GM21723 (cell line): ENCODE measurements at regions not wholly inside any gene's neighbourhood (a gene's known extent, or its start where the extent isn't known, plus 50 kb on each side); places are given as distances from the start of the nearest gene placed in this dataset.

Experiments
- ATAC-seq: cut with Tn5 transposase; IDR thresholded peaks from one replicate; pipeline ENCODE4 v1.9.1; 2021; ENCODE audit warnings: mild to moderate bottlenecking, moderate library complexity; ENCODE audit not compliant: unreplicated experiment

DNA sequence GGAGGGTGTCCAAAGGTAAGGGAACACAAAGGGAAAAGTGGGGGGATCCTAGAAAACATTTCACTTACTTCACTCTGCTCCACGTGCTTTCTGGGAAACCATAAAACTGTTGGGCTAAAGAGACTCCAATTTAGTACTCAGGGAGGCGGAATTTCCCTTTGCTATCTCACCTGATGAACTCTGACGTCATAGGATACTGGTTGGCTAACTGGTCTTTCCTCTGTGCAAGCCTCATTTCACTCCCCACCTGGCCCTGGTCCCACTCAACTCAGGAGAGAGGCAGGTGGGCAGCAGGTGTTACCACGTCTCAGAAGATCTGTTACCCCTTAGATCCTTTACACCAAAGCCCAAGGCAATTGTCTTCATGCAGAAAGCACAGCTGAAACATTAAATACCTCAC, 51.8 kb upstream of the PMAIP1 start:
- peak; percentile 35 for ATAC-seq

DNA sequence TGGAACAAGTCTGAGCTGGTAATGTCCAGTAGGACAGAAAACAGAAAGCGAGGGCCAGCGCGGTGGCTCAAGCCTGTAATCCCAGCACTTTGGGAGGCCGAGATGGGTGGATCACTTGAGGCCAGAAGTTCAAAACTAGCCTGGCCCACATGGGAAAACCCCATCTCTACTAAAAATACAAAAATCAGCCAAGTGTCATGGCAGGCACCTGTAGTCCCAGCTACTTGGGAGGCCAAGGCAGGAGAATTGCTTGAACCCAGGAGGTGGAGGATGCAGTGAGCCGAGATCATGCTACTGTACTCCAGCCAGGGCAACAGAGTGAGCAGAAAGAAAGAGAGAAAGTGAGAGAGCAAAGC, 52.3 kb upstream of the PMAIP1 start:
- peak; percentile 29 for ATAC-seq

DNA sequence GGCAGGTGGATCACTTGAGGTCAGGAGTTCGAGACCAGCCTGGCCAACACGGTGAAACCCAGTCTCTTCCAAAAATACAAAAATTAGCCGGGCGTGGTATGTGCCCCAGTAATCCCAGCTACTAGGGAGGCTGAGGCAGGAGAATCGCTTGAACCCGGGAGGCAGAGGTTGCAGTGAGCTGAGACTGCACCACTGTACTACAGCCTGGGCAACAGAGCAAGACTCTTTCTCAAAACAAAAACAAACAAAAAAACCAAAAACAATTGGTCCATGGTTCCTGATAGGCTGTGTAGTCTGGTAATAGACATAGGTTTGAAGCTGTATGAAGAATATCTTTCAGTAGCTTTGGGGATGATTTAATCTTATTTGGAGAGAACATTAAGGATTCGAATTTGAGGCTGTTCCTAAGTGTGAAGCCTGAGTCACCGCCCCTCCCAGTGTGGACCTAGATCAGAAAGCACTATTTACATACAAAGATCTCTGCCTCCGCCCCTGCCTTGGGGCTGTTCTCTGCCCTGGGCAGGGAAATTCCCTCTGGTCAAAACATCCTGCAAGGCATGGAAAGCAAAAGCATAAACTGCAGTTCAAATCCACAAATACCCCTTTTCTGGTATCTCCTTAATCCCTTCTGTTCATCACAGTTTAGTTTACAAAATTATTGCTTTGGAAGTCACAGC, 52.8 kb upstream of the PMAIP1 start:
- ATAC-seq = peak; percentile 96

GRCh38 chr18:59842947-59843346, 56.8 kb upstream of the PMAIP1 start:
- ATAC-seq = no peak

- no peak for ATAC-seq
Measured at GRCh38 chr18:59839931-59840685, 59.7 kb upstream of the PMAIP1 start.

DNA sequence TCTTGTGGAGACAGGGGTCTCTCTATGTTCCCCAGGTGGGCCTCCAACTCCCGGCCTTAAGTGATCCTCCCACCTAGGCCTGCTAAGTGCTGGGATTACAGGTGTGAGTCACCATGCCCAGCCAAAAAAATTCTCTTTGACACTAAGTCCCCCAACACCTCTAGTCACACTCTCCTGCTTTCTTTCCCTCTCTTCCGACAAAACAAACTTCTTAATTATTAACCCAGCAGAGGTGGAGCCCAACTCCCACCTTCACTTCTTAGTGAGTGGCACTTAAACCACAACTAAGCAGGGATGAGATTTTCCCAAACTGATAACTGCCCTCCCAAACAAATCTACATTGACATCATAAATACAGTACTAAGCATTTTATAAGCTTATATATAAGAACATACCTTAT, 60.5 kb upstream of the PMAIP1 start:
- no peak for ATAC-seq

DNA sequence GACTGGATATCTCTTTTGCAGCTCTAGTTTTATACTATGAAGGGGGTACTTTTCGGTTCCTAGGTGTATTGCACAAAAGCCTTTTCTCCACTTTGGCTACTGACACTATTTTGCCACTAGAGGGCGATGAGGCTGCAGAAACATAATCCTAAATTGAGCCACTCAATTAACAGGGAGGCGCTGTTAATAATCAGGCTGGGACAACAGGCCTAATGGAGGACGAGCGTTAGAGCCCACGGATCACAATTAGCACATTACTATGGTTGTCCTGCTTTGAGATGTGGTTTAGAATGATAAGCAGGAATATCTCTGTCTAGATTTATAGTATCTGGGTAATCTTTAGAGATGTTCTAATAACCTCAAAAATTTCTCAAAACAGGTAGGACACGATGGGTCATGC, 62.2 kb upstream of the PMAIP1 start:
- peak; percentile 45 for ATAC-seq

GRCh38 chr18:59835605-59836379, 64.0 kb upstream of the PMAIP1 start:
- peak; percentile 41 for ATAC-seq

GRCh38 chr18:59834267-59834666, 65.5 kb upstream of the PMAIP1 start:
- peak; percentile 51 for ATAC-seq

DNA sequence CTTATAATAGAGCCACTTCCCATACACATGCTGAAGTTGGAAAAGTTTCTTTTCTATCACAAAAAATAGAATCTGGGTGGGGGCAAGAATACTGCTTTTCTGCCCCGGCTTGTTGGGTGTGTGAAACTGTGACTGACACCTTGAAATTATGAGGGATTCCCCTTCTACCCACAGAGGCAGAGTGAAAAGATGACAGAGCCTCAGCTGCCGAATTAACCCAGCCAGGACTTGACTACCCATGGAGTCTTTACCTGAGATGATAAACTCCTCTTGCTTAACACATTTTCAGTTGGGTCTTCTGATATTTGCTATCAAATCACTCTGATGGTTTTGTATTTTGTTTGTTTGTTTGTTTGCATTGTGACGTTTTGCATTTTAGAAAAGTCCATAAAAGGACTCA, 66.0 kb upstream of the PMAIP1 start:
- ATAC-seq = peak; percentile 81

- ATAC-seq = peak; percentile 85
Measured at GRCh38 chr18:59823596-59824195, 76.1 kb upstream of the PMAIP1 start.

DNA sequence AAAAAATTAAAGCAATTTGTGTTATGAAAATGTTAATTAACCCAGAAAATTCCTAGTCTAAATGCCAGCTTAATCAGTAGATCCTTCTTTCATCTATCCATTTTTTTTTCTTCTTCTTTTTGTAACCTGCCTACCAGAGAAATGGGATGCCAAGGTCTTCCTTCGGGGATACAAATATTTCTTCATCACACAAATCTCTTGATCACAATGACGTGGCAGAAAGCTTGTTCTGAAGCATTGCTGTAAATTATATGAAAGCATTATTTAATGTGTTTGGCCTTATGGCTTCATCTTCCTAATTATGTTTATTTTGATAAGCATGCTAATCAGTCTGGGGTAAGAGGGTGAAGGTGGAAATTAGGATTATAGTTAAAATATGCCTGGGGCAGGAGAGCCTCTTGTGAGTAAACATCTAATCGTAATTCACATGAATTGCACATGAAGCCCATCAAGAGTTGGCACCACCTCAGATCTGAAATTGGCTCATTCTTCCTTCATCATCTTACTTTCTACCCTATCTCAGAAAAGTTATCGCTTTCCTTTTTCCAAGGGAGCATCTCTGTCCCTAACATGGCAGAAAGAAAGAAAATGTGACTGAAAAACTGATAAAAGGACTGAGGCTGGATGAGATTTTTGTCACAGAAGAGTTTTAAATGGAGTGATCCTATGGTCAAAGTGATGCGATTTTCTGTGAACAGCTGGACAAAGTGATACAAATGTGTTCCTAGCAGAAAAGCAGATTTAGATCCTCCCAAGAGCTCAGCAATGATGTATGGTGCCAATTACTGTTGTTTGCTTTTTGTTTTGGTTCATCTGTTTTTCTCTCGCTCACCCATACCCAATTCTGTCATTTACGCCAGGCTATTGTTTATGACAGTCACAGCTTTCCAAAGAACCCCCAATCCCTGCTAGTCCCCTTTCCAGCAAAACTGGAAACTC, 76.9 kb upstream of the PMAIP1 start:
- no peak for ATAC-seq

DNA sequence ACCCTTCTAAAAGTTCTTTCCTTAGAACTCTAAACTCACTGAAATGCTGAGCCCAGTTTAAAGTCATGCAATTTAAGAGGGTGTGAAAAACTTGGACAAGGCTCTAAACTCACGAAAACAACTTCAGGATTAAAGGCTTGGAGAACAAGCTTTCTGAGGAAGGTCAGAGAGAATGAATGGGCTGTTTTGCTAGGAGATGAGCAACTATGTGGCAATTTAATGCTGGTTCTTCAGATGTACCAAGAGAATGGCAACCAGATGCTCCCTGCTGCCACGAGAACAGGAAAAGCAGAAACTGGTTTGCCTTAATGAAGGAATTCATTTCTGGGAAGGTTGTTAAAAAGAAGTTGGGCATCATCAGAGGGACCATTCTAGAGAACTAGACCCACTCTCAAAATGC, 77.8 kb upstream of the PMAIP1 start:
- no peak for ATAC-seq

- ATAC-seq = no peak
Measured at GRCh38 chr18:59820663-59821062, 79.1 kb upstream of the PMAIP1 start.

GRCh38 chr18:59818769-59819168, 81.0 kb upstream of the PMAIP1 start:
- no peak for ATAC-seq

- no peak for ATAC-seq
Measured at GRCh38 chr18:59814891-59815290, 84.9 kb upstream of the PMAIP1 start.

- no peak for ATAC-seq
Measured at GRCh38 chr18:59813942-59814341, 85.9 kb upstream of the PMAIP1 start.

GRCh38 chr18:59810735-59811520, 88.9 kb upstream of the PMAIP1 start:
- ATAC-seq = no peak

DNA sequence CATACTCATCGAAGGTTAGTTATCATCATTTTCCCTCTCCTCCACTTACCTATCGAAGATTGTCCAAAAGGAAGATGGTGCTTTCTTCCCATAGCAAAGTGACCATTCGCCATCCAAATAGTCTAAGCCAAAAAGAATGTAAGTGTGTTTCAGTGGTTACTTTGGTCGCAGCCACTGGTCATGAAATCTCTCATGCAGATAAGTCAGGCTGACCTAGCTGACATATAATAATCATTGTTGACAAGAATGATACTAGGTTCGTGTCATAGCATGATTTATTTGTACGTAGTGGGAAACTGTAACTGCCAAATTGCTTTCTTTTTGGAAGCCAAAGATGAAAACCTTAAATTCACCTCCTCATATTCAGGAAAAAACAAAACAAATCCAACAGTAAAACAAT, 89.6 kb upstream of the PMAIP1 start:
- no peak for ATAC-seq

GRCh38 chr18:59802031-59802430, 97.8 kb upstream of the PMAIP1 start:
- peak; percentile 81 for ATAC-seq
